ENCODE measurements at regions not wholly inside any gene's neighbourhood (a gene's known extent, or its start where the extent isn't known, plus 50 kb on each side); places are given as distances from the start of the nearest gene placed in this dataset.

DNA sequence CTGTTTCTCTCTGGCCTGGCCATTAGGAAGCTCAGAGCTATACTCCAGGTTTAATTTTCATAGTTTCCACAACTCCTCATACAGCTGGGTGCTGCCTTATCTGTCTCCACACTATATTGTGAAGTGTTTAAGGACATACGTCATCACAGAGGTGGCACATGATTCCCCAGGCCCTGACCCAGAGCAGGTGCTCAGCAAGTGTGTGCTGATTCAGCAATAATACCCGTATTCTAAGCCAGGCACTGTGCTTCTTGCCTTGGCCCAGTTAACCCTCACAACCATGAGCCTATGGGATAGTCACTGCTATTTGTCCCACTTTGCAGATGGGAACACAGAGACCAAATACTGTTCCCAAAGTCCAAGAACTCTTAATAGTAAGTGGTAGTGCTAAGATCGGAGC lies 93.5 kb upstream of the SMIM23 start:
- H2AFZ ChIP-seq (ENCODE audit: low read depth, low read length), result no peak overlapping the region
- no peak overlapping the region for H3K4me2 ChIP-seq (ENCODE audit: low read length)

DNA sequence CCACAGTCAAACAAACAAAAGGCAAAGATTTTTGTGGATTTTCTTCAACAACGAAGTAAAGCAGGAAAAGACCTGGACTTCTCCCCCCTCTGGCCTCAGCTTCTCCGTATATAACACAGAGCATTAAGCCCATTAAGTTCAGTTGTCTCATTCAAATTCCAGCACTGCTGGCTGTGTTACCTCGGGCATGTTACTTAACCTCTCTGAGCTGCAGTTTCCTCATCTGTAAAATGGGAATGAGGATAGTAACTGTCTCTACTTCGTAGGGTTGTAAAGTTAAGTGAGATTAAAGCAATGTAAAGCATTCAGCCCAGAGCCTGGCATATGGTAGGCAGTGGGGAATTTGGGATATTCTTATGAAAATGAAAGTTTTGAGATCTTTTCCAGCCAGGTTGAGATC lies 92.7 kb upstream of the SMIM23 start:
- H3F3A ChIP-seq (ENCODE audit: insufficient read depth, low read length, poor library complexity, severe bottlenecking), result no peaks in the 10 kb centered on the region
- no peaks in the 10 kb centered on the region for H3K27me3 ChIP-seq (ENCODE audit: insufficient read depth, low read depth, low read length)

More for the DNA sequence above, 93.5 kb upstream of the SMIM23 start:
- Histone ChIP-seq H3K36me3 (ENCODE audit: insufficient read depth, low read length) (no peaks in the 10 kb centered on the region), H3K9me2 (ENCODE audit: insufficient read depth, low read length) (no peaks in the 10 kb centered on the region), H3K79me2 (replicated peaks; ENCODE audit: insufficient read depth, low read length) (no peaks in the 10 kb centered on the region), H3F3A (ENCODE audit: insufficient read depth, low read length, poor library complexity, severe bottlenecking) (no peaks in the 10 kb centered on the region), H3K4me3 (ENCODE audit: low read length) (no peak overlapping the region), H3K27me3 (ENCODE audit: insufficient read depth, low read depth, low read length) (no peaks in the 10 kb centered on the region), H3K9ac (ENCODE audit: low read length) (no peak overlapping the region), H4K20me1 (ENCODE audit: insufficient read depth) (no peaks in the 10 kb centered on the region), H3K9me3 (ENCODE audit: low read length) (no peaks in the 10 kb centered on the region), H3K27ac (ENCODE audit: low read length) (no peak overlapping the region)
- TF ChIP-seq MXI1 (conservative IDR thresholded peaks at IDR 0.05; ENCODE audit: poor library complexity, severe bottlenecking) (no peak), TAF1 (IDR thresholded peaks at IDR 0.05; ENCODE audit: low read depth) (no peak), EZH2 (IDR thresholded peaks at IDR 0.05; ENCODE audit: borderline replicate concordance, insufficient read depth, low read length, poor library complexity, severe bottlenecking) (no peak), POLR2AphosphoS5 (IDR thresholded peaks at IDR 0.05) (no peak), RAD21 (conservative IDR thresholded peaks at IDR 0.05) (no peak), EP300 (conservative IDR thresholded peaks at IDR 0.05; ENCODE audit: poor library complexity, severe bottlenecking) (no peak), SMC3 (conservative IDR thresholded peaks at IDR 0.05; ENCODE audit: poor library complexity) (no peak)
- TF ChIP-seq, protein P1, sequence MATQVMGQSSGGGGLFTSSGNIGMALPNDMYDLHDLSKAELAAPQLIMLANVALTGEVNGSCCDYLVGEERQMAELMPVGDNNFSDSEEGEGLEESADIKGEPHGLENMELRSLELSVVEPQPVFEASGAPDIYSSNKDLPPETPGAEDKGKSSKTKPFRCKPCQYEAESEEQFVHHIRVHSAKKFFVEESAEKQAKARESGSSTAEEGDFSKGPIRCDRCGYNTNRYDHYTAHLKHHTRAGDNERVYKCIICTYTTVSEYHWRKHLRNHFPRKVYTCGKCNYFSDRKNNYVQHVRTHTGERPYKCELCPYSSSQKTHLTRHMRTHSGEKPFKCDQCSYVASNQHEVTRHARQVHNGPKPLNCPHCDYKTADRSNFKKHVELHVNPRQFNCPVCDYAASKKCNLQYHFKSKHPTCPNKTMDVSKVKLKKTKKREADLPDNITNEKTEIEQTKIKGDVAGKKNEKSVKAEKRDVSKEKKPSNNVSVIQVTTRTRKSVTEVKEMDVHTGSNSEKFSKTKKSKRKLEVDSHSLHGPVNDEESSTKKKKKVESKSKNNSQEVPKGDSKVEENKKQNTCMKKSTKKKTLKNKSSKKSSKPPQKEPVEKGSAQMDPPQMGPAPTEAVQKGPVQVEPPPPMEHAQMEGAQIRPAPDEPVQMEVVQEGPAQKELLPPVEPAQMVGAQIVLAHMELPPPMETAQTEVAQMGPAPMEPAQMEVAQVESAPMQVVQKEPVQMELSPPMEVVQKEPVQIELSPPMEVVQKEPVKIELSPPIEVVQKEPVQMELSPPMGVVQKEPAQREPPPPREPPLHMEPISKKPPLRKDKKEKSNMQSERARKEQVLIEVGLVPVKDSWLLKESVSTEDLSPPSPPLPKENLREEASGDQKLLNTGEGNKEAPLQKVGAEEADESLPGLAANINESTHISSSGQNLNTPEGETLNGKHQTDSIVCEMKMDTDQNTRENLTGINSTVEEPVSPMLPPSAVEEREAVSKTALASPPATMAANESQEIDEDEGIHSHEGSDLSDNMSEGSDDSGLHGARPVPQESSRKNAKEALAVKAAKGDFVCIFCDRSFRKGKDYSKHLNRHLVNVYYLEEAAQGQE (IDR thresholded peaks at IDR 0.05; ENCODE audit: borderline replicate concordance), result no peak
- TF ChIP-seq, protein P2, sequence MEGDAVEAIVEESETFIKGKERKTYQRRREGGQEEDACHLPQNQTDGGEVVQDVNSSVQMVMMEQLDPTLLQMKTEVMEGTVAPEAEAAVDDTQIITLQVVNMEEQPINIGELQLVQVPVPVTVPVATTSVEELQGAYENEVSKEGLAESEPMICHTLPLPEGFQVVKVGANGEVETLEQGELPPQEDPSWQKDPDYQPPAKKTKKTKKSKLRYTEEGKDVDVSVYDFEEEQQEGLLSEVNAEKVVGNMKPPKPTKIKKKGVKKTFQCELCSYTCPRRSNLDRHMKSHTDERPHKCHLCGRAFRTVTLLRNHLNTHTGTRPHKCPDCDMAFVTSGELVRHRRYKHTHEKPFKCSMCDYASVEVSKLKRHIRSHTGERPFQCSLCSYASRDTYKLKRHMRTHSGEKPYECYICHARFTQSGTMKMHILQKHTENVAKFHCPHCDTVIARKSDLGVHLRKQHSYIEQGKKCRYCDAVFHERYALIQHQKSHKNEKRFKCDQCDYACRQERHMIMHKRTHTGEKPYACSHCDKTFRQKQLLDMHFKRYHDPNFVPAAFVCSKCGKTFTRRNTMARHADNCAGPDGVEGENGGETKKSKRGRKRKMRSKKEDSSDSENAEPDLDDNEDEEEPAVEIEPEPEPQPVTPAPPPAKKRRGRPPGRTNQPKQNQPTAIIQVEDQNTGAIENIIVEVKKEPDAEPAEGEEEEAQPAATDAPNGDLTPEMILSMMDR (IDR thresholded peaks at IDR 0.05; ENCODE audit: poor library complexity, severe bottlenecking), result no peak

More for the DNA sequence above, 92.7 kb upstream of the SMIM23 start:
- Histone ChIP-seq H3K27ac (ENCODE audit: low read length) (no peak overlapping the region), H3K9me2 (ENCODE audit: insufficient read depth, low read length) (no peaks in the 10 kb centered on the region), H3K79me2 (replicated peaks; ENCODE audit: insufficient read depth, low read length) (no peaks in the 10 kb centered on the region), H3K36me3 (ENCODE audit: insufficient read depth, low read length) (no peaks in the 10 kb centered on the region), H3K9ac (ENCODE audit: low read length) (no peak overlapping the region), H3K9me3 (ENCODE audit: low read length) (no peaks in the 10 kb centered on the region), H3K4me2 (ENCODE audit: low read length) (no peak overlapping the region), H2AFZ (ENCODE audit: low read depth, low read length) (no peak overlapping the region), H3K4me3 (ENCODE audit: low read length) (no peak overlapping the region), H4K20me1 (ENCODE audit: insufficient read depth) (no peaks in the 10 kb centered on the region)
- TF ChIP-seq RAD21 (conservative IDR thresholded peaks at IDR 0.05) (no peak), EP300 (conservative IDR thresholded peaks at IDR 0.05; ENCODE audit: poor library complexity, severe bottlenecking) (no peak), POLR2AphosphoS5 (IDR thresholded peaks at IDR 0.05) (no peak), TAF1 (IDR thresholded peaks at IDR 0.05; ENCODE audit: low read depth) (no peak), MXI1 (conservative IDR thresholded peaks at IDR 0.05; ENCODE audit: poor library complexity, severe bottlenecking) (no peak), SMC3 (conservative IDR thresholded peaks at IDR 0.05; ENCODE audit: poor library complexity) (no peak), EZH2 (IDR thresholded peaks at IDR 0.05; ENCODE audit: borderline replicate concordance, insufficient read depth, low read length, poor library complexity, severe bottlenecking) (no peak)
- TF ChIP-seq, protein P1 (IDR thresholded peaks at IDR 0.05; ENCODE audit: borderline replicate concordance), result no peak
- TF ChIP-seq, protein P2 (IDR thresholded peaks at IDR 0.05; ENCODE audit: poor library complexity, severe bottlenecking), result no peak

Data from neural cell (in vitro differentiated cells).